Activated naive CD4-positive, alpha-beta T cell treated with anti-CD3 and anti-CD28 coated beads, Interleukin-2, amount 10 ng/mL, durations not matched to agents 7 days and 5 days (primary cell): ENCODE measurements at regions not wholly inside any gene's neighbourhood (a gene's known extent, or its start where the extent isn't known, plus 50 kb on each side); places are given as distances from the start of the nearest gene placed in this dataset.

Source experiments
- CTCF ChIA-PET: fragments of 350-600 bp; sonication (Branson Sonifier 250); formaldehyde crosslinking; loops from one replicate; lab custom pipeline; 2021; ENCODE audit warnings: antibody characterized with exemption; lab: Charles Lee
- DNase-seq: peaks from one replicate; pipeline ENCODE4 v3.0.0-alpha.2; 2020
- H3K27ac Mint-ChIP-seq: one replicate; pipeline ENCODE4 v1.8.0; 2021; ENCODE audit warnings: mild to moderate bottlenecking, moderate library complexity, mixed read lengths
- H3K27me3 Mint-ChIP-seq: one replicate; pipeline ENCODE4 v1.8.0; 2021; ENCODE audit warnings: mild to moderate bottlenecking, mixed read lengths
- H3K36me3 Mint-ChIP-seq: one replicate; pipeline ENCODE4 v1.8.0; 2021; ENCODE audit warnings: mixed read lengths
- H3K4me1 Mint-ChIP-seq: one replicate; pipeline ENCODE4 v1.8.0; 2021; ENCODE audit warnings: mixed read lengths
- H3K4me3 Mint-ChIP-seq: one replicate; pipeline ENCODE4 v1.8.0; 2021; ENCODE audit warnings: mild to moderate bottlenecking, moderate library complexity, mixed read lengths
- H3K9me3 Mint-ChIP-seq: one replicate; pipeline ENCODE4 v1.8.0; 2021; ENCODE audit warnings: mixed read lengths

DNA sequence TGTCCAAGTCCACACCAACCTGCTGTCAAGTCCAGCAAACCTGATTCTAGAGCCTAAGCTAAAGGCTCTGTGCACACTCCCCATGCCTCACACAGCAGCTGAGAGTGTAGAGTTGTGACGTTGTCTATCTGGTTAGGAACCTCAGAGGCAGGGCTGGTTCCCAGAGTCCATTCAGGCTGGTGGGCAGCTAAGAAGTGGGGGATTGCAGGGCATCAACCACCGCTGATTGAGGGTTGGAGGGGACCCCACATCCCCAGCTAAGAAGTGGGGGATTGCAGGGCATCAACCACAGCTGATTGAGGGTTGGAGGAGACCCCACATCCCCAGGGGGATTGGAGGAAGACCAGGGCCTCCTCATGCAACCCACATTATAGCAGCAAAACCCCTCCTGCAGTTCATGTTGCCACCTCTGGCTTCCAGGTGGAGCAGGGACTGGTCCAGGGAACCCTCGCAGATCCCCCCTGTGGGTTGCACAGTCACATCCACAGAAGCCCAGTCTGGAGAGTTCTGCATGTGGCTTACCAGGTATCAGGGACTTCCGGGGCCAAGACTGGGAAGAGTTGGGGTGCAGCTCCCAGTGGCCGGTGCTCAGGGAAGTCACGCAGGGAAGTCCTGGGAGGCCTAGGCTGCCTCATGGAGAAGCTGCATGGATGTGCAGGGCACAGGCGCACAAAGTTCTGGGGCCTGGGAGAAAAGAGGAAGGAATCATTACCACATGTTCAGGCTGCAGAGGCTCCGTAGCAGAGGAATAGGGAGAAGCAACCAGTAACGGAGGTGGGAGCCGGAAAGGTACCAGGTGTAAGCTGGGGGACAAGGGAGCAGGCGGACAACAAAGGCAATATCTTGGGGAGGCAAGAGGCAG lies 71.4 kb upstream of the PCSK6 start:
- H3K4me3 Mint-ChIP-seq = no peak overlapping the region
- H3K27ac Mint-ChIP-seq = no peak overlapping the region
- no peaks in the 10 kb centered on the region for H3K4me1 Mint-ChIP-seq
- CTCF ChIA-PET = no interaction called here
- no peaks in the 10 kb centered on the region for H3K9me3 Mint-ChIP-seq
- peaks cover 36% of the 10 kb centered on the region for H3K27me3 Mint-ChIP-seq
- no peak for DNase-seq
- H3K36me3 Mint-ChIP-seq = no peaks in the 10 kb centered on the region

DNA sequence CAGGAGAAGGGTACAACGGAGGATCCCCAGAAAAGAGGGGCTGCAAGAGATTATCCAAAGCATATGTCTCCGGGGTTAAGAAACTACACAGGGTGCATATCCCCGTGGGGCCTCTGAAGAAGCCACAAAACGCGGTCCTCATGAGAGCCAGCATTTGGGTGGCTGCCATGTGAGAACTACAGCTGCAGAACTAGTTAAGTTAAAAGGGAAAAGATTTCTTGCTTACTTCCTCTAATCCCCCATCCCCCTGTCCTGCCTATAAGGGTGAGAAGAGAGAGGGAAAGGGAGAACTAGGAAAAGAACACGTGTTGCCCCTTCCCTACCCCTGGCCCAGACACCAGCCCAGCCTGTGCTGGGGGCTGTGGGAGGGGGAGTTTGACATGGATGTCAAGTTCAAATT lies 70.4 kb upstream of the PCSK6 start:
- Mint-ChIP-seq H3K4me1 (no peaks in the 10 kb centered on the region), H3K4me3 (no peak overlapping the region), H3K36me3 (no peaks in the 10 kb centered on the region), H3K27me3 (peaks cover 32% of the 10 kb centered on the region), H3K27ac (no peak overlapping the region), H3K9me3 (no peaks in the 10 kb centered on the region)
- no peak for DNase-seq
- CTCF ChIA-PET = no interaction called here

DNA sequence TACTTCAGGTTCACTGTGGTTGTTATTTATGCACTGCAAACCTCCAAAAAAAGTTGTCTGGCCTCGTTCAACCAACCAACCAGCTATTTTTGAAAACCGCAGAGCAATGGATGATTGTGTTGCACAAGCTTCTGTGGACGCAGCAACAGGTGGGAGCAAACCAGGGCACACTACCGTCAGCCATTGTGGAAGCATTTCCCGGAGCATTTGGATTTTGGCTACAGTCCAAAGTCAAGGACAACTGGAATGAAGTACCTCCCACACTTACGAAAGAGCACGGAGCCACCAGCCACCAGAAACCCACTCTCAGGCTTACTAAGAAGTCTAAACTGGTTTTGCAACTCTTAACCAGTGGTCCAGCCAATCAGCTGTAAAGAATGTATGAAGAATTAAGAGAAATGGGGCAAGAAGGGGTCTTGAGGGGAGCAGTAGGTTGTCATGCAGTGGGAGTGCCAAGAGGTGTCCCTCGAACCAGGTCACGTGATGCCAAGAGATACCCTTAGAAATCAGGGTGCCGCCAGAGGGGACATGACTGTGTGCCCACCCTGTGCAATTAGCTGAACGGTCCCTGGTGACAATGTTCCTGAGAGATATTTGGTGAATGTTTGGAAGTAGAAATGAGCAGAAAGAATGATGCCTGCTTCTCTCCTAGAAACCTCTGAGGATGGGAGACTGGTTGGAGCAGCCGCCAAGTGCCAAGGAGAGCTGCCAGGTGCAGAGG lies 68.9 kb upstream of the PCSK6 start:
- Mint-ChIP-seq H3K27me3 (peaks cover 32% of the 10 kb centered on the region), H3K27ac (no peak overlapping the region), H3K36me3 (no peaks in the 10 kb centered on the region), H3K4me1 (no peaks in the 10 kb centered on the region), H3K4me3 (no peak overlapping the region), H3K9me3 (no peaks in the 10 kb centered on the region)
- no peak for DNase-seq
- CTCF ChIA-PET = no interaction called here

DNA sequence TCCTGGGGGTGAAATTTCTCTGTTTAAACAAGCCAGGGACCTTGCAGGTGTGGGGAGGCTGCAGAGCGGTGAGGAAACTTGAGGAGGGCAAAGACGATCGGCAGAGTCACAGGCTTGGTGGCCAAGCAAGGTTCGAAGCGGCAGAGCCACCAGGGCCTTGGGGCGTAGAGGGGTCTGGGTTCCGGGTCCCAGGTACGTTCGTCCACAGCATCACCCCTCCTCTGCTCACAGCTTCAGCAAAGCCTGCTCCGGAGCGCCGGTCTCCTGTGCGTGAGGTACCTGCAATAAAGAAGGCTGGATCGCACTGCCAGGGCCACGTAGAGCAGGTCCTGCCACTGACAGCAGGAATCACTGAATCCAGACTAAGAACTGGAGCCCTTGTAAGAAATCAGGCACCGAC lies 66.8 kb upstream of the PCSK6 start:
- Mint-ChIP-seq H3K9me3 (no peaks in the 10 kb centered on the region), H3K36me3 (no peaks in the 10 kb centered on the region), H3K27me3 (peaks cover 45% of the 10 kb centered on the region), H3K4me1 (no peaks in the 10 kb centered on the region), H3K27ac (no peak overlapping the region), H3K4me3 (no peak overlapping the region)
- CTCF ChIA-PET = no interaction called here
- no peak for DNase-seq

DNA sequence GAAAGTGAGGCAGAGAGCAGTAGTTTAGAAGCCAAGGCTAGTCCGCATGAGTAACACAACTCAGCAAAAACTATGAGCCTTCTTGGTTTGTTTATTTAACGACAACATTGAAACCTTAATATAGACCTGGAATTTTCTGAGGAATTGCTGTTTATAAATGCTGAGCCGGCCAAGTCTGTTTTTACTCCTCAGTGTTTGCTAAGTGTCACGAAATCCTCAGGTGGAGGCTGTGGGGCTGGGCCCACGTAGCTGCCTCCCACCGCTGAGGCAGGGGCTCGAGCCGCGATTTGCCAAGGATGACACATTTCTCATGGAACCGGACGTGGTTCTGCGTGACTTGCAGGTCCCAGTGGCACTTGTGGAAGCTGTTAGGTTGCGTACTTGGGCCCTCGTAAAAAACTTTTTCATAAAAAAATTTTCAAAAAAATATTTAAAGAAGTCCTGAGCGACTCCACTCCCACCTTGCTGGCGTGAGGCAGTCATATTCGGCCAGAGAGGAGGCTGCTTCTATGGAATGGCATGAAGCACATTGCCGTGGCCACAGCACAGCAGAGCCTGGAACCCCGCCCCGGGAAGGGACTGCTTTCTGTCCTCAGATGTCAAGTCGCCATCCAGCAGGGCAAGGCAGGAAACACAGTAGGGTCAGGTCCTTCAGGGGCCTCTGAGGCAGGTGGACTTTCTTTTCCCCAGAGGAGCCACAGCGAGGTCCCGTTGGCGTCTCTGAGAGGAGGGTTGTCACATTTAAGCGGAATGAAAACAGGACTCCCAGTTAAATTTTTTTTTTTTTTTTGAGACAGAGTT lies 64.8 kb upstream of the PCSK6 start:
- CTCF ChIA-PET = no interaction called here
- no peaks in the 10 kb centered on the region for H3K4me1 Mint-ChIP-seq
- no peak for DNase-seq
- H3K4me3 Mint-ChIP-seq = no peak overlapping the region
- no peak overlapping the region for H3K27ac Mint-ChIP-seq
- no peaks in the 10 kb centered on the region for H3K36me3 Mint-ChIP-seq
- peaks cover 38% of the 10 kb centered on the region for H3K27me3 Mint-ChIP-seq
- H3K9me3 Mint-ChIP-seq = no peaks in the 10 kb centered on the region

DNA sequence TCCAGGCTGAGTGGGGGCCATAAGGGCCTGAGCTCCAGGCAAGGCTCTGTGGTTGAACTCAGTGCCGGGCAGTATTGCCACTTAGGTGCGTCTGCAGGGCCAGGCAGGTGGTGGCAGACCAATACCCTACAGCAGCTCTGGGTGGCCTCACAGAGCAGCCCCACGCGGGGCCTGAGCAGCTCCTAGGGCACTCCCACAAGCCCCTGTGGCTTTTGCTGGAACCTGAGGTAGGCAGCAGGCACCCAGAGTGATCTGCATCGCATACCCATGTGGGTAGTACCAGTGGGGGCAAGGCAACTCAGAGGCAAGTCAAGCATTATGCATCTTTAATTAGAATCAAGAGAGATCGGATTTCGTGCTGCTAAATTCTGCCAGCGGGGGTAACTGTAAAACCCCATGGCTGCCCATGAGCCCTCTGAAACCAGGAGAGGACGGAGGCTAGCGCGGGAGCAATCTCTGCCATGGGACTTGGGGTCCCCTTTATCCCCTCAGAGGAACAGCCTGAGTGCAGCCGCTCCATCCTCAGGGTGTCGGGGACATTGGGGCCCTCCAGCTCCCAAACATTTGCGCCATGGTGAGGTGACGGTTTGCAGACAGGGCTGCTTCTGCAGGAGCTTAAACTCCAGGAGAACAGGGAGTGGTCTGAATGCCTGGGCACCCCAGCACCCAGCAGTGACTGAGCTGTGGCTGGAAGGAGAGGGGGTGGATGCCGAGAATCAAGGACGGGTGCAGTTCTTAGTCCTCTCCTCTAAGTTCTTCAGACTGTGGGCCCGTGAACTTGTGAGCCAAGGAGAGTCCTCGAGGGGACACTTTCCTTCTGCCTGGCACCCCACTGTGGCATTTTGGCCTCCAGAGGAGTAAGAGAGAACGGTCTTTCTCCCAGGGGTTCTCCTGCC lies 62.4 kb upstream of the PCSK6 start:
- CTCF ChIA-PET = no interaction called here
- Mint-ChIP-seq H3K4me3 (no peak overlapping the region), H3K27ac (no peak overlapping the region), H3K27me3 (peaks cover 32% of the 10 kb centered on the region), H3K4me1 (no peaks in the 10 kb centered on the region), H3K36me3 (no peaks in the 10 kb centered on the region), H3K9me3 (no peaks in the 10 kb centered on the region)
- DNase-seq = no peak

DNA sequence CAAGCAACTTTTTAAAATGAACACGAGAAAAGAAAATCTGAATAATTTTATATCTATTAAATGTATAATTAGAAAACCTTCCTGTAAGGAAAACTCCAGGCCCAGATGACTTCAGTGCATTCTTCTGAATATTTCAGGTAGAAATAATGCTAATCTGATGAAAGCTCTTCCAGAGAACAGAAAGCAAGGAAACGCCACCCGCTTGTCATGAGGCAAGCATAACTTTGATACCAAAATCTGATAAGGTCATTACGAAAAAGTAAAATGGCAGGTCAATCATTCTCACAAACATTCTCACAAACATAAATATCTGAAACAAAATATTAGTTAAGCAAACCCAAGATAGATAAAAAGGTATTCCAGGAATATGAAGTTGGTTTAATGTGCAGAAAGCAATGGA lies 60.6 kb upstream of the PCSK6 start:
- H3K27me3 Mint-ChIP-seq = peaks cover 37% of the 10 kb centered on the region
- H3K9me3 Mint-ChIP-seq = no peaks in the 10 kb centered on the region
- no peak overlapping the region for H3K4me3 Mint-ChIP-seq
- no peaks in the 10 kb centered on the region for H3K4me1 Mint-ChIP-seq
- H3K36me3 Mint-ChIP-seq = no peaks in the 10 kb centered on the region
- CTCF ChIA-PET = no interaction called here
- no peak for DNase-seq
- H3K27ac Mint-ChIP-seq = no peak overlapping the region

DNA sequence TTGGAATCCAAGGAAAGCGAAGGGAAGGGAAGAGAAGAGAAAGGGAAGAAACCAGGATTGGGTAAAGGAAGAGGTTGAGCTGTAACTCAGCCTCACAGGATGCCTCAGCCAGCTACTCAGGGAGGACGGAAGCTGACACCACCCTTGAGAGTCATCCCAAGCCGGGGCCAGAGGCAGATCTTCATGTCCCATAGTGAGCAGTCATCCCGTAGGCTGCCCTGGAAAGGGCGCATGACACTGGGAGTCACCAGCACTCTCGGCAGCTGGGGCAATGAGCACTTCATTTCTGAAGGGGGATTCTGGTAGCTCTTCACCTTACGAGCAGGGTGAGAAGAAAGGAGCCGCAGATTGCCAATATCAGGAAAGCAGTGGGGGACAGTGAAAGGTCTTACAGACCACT lies 60.1 kb upstream of the PCSK6 start:
- no peaks in the 10 kb centered on the region for H3K9me3 Mint-ChIP-seq

DNA sequence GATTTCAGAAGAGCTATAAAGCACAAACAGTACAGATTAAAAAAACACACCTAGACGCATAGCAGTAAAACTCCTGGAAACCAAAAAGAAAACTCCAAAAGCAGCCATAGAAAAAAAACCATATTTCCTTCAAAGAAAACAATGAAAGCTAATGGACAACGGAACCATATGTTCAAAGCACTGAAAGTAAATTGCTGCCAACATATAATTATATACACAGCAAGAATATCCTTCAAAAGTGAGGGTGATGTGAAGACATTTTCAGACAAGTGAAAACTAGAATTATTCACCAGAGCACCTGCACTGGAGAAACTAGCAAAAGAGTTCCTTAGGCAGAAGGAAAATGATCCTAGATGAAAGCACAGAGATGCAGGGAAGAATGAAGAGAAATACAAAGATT lies 58.2 kb upstream of the PCSK6 start:
- Mint-ChIP-seq H3K27ac (no peak overlapping the region), H3K36me3 (no peaks in the 10 kb centered on the region), H3K9me3 (no peaks in the 10 kb centered on the region), H3K27me3 (peaks cover 37% of the 10 kb centered on the region), H3K4me3 (no peak overlapping the region), H3K4me1 (no peaks in the 10 kb centered on the region)
- CTCF ChIA-PET = interaction anchor here (1.0 kb wide), 1 partner anchor 9 kb away, joined by 4 read pairs; no protein-coding TSS in a partner anchor
- DNase-seq = no peak

More for the DNA sequence above, 60.1 kb upstream of the PCSK6 start:
- no peak overlapping the region for H3K4me3 Mint-ChIP-seq
- H3K27ac Mint-ChIP-seq = no peak overlapping the region
- no peak for DNase-seq
- no peaks in the 10 kb centered on the region for H3K4me1 Mint-ChIP-seq
- no peaks in the 10 kb centered on the region for H3K36me3 Mint-ChIP-seq
- CTCF ChIA-PET = no interaction called here
- H3K27me3 Mint-ChIP-seq = peaks cover 37% of the 10 kb centered on the region

DNA sequence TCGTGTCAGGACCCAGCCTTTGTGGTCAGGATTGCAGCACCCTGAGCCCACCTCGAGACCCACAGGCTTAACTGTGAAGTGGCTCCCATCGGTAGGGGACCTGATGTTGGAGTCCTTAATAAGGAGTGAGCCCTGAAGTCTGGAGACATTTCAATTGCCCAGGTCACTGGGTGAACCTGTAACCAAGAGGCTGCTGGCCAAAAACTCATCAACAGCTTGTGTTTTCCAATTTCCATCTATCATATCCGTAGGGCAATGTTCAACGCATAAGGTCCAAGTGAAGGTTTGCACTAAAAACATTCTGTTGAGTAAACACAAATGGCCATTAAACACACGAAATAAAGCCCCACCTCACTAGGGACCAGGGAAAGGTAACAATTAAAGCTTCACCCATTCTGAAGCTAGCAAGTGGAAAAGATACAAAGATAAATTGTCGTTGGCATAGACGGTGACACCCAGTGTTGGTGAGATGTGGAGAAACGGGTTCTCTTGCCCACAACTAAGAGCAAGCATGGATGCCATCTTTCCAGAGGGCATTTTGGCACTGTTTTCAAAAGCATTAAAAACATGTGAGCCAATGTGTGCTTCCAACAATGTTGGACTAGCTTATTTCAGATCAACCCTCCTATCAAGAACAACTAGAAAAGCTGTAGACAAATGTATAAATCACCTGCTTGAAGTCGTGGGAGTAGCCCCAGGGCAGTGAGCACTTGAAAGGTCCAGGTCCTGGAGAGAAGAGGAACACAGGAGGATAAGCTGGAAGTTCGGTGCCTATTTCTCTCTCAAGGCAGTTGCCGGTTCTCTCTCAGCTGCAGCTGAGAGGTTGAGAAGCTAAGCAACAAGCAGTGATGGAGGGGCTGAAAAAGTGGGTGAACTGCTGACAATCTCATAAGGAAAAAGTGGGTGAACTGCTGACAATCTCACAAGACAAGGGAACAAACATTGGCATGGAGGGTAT lies 56.3 kb upstream of the PCSK6 start:
- Mint-ChIP-seq H3K27me3 (peaks cover 21% of the 10 kb centered on the region), H3K9me3 (no peaks in the 10 kb centered on the region), H3K4me3 (no peak overlapping the region), H3K4me1 (no peaks in the 10 kb centered on the region), H3K36me3 (no peaks in the 10 kb centered on the region), H3K27ac (no peak overlapping the region)
- CTCF ChIA-PET = no interaction called here
- DNase-seq = no peak

DNA sequence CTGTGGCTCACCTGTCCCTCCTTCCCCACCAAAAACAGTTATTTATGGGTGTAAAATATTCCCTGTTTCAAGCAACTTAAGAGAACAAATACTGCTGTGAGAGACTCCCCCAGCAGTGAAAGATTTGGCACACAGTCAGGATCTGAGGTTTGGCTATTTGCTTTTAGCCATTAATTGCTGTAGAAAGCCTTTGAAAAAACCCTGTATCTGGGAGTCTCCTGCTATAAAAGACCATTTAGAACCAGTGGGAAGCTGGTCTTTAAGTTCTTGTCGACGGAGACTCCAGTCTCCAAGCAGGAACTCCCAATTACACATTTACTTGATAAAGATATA lies 55.1 kb upstream of the PCSK6 start:
- Mint-ChIP-seq H3K9me3 (no peaks in the 10 kb centered on the region), H3K27ac (no peak overlapping the region), H3K4me1 (no peaks in the 10 kb centered on the region), H3K4me3 (no peak overlapping the region), H3K27me3 (peaks cover 17% of the 10 kb centered on the region), H3K36me3 (no peaks in the 10 kb centered on the region)
- CTCF ChIA-PET = no interaction called here
- DNase-seq = no peak

DNA sequence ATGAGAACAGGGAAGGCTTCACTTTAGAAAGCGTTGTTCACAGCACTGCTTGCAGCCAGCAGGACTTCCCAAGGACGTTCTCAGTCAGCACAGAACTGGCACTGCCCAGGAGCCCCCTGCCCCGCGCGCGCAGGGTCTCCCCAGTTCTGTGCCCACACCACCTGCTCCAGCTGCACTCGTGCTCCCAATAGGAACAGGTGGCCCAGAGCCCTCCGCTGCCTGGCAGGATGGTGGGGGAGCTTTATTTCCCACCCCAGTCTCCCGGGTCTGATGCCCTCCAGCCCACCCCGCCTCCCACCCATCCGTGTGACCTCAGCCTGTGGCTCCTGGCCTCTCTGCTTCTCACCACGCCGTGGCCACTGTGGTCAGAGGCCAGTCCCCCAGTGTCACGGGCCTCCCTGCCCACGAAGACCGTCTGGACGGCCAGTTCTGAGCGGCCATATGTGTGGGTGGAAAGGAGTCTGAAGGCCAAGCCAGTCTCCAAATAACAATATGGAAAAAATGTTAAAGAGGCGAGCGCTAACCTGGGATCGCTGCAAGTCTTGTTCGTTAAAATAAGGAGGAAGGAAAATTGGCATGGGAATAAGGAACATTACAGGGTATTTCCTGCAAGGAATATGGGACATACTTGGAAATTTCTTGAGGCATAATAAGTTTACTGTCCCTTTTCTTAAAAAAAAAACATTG lies 54.6 kb upstream of the PCSK6 start:
- no peaks in the 10 kb centered on the region for H3K9me3 Mint-ChIP-seq
- peaks cover 14% of the 10 kb centered on the region for H3K27me3 Mint-ChIP-seq
- no peaks in the 10 kb centered on the region for H3K4me1 Mint-ChIP-seq
- no peak for DNase-seq
- no peaks in the 10 kb centered on the region for H3K36me3 Mint-ChIP-seq
- H3K4me3 Mint-ChIP-seq = no peak overlapping the region
- CTCF ChIA-PET = no interaction called here
- no peak overlapping the region for H3K27ac Mint-ChIP-seq
